Choroid plexus epithelial cell (primary cell): ENCODE measurements at regions not wholly inside any gene's neighbourhood (a gene's known extent, or its start where the extent isn't known, plus 50 kb on each side); places are given as distances from the start of the nearest gene placed in this dataset.

Experiments
- DNase-seq: peaks from one replicate; pipeline ENCODE4 v3.0.0-alpha.2; 2010; ENCODE audit warnings: low read depth
- H3K4me3 ChIP-seq: 2 replicates; pipeline ENCODE4 v1.5.1; 2011; ENCODE audit warnings: low read depth, mild to moderate bottlenecking, control low read depth, low read length, moderate library complexity
- CTCF ChIP-seq: conservative IDR thresholded peaks from 2 replicates; pipeline ENCODE4 v1.5.1; 2011; ENCODE audit warnings: low read depth, mild to moderate bottlenecking, control low read depth, inconsistent platforms, low read length, moderate library complexity

- no peak overlapping the region for H3K4me3 ChIP-seq
- no peak for DNase-seq
- no peak for TF ChIP-seq CTCF
These were observed 76.3 kb upstream of the IQSEC1 start for GRCh38 chr3:13149330-13150108.

- no peak for DNase-seq
- H3K4me3 ChIP-seq: no peak overlapping the region
- no peak for TF ChIP-seq CTCF
These were observed 75.5 kb upstream of the IQSEC1 start for GRCh38 chr3:13148561-13149329.

- TF ChIP-seq CTCF: no peak
- H3K4me3 ChIP-seq: no peak overlapping the region
- DNase-seq: no peak
These were observed 74.9 kb upstream of the IQSEC1 start for GRCh38 chr3:13148126-13148525.

- no peak for DNase-seq
- no peak for TF ChIP-seq CTCF
- no peak overlapping the region for H3K4me3 ChIP-seq
These were observed 74.1 kb upstream of the IQSEC1 start for GRCh38 chr3:13147344-13147743.

GRCh38 chr3:13146643-13147143 lies 73.5 kb upstream of the IQSEC1 start:
- DNase-seq: no peak
- H3K4me3 ChIP-seq: no peak overlapping the region
- no peak for TF ChIP-seq CTCF

- H3K4me3 ChIP-seq: no peak overlapping the region
- DNase-seq: no peak
- TF ChIP-seq CTCF: no peak
These were observed 72.8 kb upstream of the IQSEC1 start for GRCh38 chr3:13145826-13146642.
